Karpas-422 (cell line): ENCODE measurements at regions not wholly inside any gene's neighbourhood (a gene's known extent, or its start where the extent isn't known, plus 50 kb on each side); places are given as distances from the start of the nearest gene placed in this dataset.

Experiments
- DNase-seq: peaks from one replicate; pipeline ENCODE4 v3.0.0-alpha.2; 2015
- H2AFZ ChIP-seq: fragments of 200-600 bp; sonication (generic); 2 replicates; pipeline ENCODE4 v1.6.1; 2014; ENCODE audit warnings: antibody characterized with exemption, low read length, mixed read lengths
- H3K27ac ChIP-seq: fragments of 200-600 bp; sonication (generic); 2 replicates; pipeline ENCODE4 v1.5.1; 2014; ENCODE audit warnings: mild to moderate bottlenecking, low read length, moderate library complexity
- H3K27me3 ChIP-seq: fragments of 200-600 bp; sonication (generic); 2 replicates; pipeline ENCODE4 v1.6.1; 2014; ENCODE audit warnings: low read length, mixed read lengths
- H3K36me3 ChIP-seq: fragments of 200-600 bp; sonication (generic); 2 replicates; pipeline ENCODE4 v1.6.1; 2014; ENCODE audit warnings: low read length, mixed read lengths; ENCODE audit not compliant: insufficient read depth
- H3K4me1 ChIP-seq: fragments of 200-600 bp; sonication (generic); 2 replicates; pipeline ENCODE4 v1.6.1; 2014; ENCODE audit warnings: mild to moderate bottlenecking, low read length, mixed read lengths
- H3K4me2 ChIP-seq: fragments of 200-600 bp; sonication (generic); 2 replicates; pipeline ENCODE4 v1.6.1; 2014; ENCODE audit warnings: low read length, low read depth, mild to moderate bottlenecking; ENCODE audit not compliant: poor library complexity, severe bottlenecking
- H3K4me3 ChIP-seq: fragments of 200-600 bp; sonication (generic); 2 replicates; pipeline ENCODE4 v1.5.1; 2014; ENCODE audit warnings: mild to moderate bottlenecking, antibody characterized with exemption, low read length, mixed read lengths
- H3K79me2 ChIP-seq: fragments of 200-600 bp; sonication (generic); 2 replicates; pipeline ENCODE4 v1.6.1; 2014; ENCODE audit warnings: mild to moderate bottlenecking, low read length, mixed read lengths
- H3K9ac ChIP-seq: fragments of 200-600 bp; sonication (generic); 2 replicates; pipeline ENCODE4 v1.6.0; 2014; ENCODE audit warnings: low read length
- H3K9me2 ChIP-seq: fragments of 200-600 bp; sonication (generic), shearing (Covaris generic); replicated peaks from 2 replicates; pipeline ENCODE4 v1.6.0; 2014; ENCODE audit warnings: mild to moderate bottlenecking, low read length, moderate library complexity; ENCODE audit not compliant: insufficient read depth
- H3K9me3 ChIP-seq: fragments of 300-700, 200-600 bp; sonication (generic); 2 replicates; pipeline ENCODE4 v1.6.1; 2014; ENCODE audit warnings: low read length, mixed read lengths
- H4K20me1 ChIP-seq: fragments of 200-600 bp; sonication (generic); 2 replicates; pipeline ENCODE4 v1.6.1; 2014; ENCODE audit warnings: mild to moderate bottlenecking, antibody characterized with exemption, low read length, low read depth; ENCODE audit not compliant: insufficient read depth

GRCh38 chr7:94205529-94205928 is 189.2 kb upstream of the COL1A2 start:
- Histone ChIP-seq H3K4me1 (no peaks in the 10 kb centered on the region), H3K9ac (no peak overlapping the region), H3K4me2 (no peak overlapping the region), H3K27me3 (no peaks in the 10 kb centered on the region), H3K36me3 (no peaks in the 10 kb centered on the region), H2AFZ (no peak overlapping the region), H3K9me2 (no peaks in the 10 kb centered on the region), H4K20me1 (no peaks in the 10 kb centered on the region), H3K4me3 (no peak overlapping the region), H3K27ac (no peak overlapping the region), H3K79me2 (no peaks in the 10 kb centered on the region), H3K9me3 (no peaks in the 10 kb centered on the region)
- DNase-seq: no peak

GRCh38 chr7:94206295-94206694 is 188.4 kb upstream of the COL1A2 start:
- H3K27ac ChIP-seq: no peak overlapping the region

GRCh38 chr7:94212160-94212559 is 182.5 kb upstream of the COL1A2 start:
- Histone ChIP-seq H3K36me3 (no peaks in the 10 kb centered on the region), H2AFZ (no peak overlapping the region), H3K27me3 (no peaks in the 10 kb centered on the region), H3K4me3 (no peak overlapping the region), H3K4me1 (no peaks in the 10 kb centered on the region), H3K9ac (no peak overlapping the region), H3K79me2 (no peaks in the 10 kb centered on the region), H3K9me3 (no peaks in the 10 kb centered on the region), H3K9me2 (0 out of 2 replicates have a peak, but pooled peaks cover 4% of the 10 kb centered on the region), H3K27ac (no peak overlapping the region), H3K4me2 (no peak overlapping the region), H4K20me1 (no peaks in the 10 kb centered on the region)
- no peak for DNase-seq

More at GRCh38 chr7:94206295-94206694, 188.4 kb upstream of the COL1A2 start:
- Histone ChIP-seq H3K4me3 (no peak overlapping the region), H2AFZ (no peak overlapping the region), H3K9me2 (no peaks in the 10 kb centered on the region), H3K27me3 (no peaks in the 10 kb centered on the region), H4K20me1 (no peaks in the 10 kb centered on the region), H3K4me1 (no peaks in the 10 kb centered on the region), H3K9ac (no peak overlapping the region), H3K9me3 (no peaks in the 10 kb centered on the region), H3K4me2 (no peak overlapping the region), H3K79me2 (no peaks in the 10 kb centered on the region), H3K36me3 (no peaks in the 10 kb centered on the region)
- no peak for DNase-seq

GRCh38 chr7:94216944-94217461 is 177.7 kb upstream of the COL1A2 start:
- Histone ChIP-seq H3K4me1 (no peaks in the 10 kb centered on the region), H3K4me3 (no peak overlapping the region), H2AFZ (no peak overlapping the region), H3K4me2 (no peak overlapping the region), H3K9me3 (no peaks in the 10 kb centered on the region), H3K9me2 (0 out of 2 replicates have a peak, but pooled peaks cover 4% of the 10 kb centered on the region), H3K9ac (no peak overlapping the region), H3K27ac (no peak overlapping the region), H3K27me3 (no peaks in the 10 kb centered on the region), H3K36me3 (no peaks in the 10 kb centered on the region), H4K20me1 (no peaks in the 10 kb centered on the region), H3K79me2 (no peaks in the 10 kb centered on the region)
- DNase-seq: no peak

GRCh38 chr7:94217766-94218165 is 176.9 kb upstream of the COL1A2 start:
- no peak overlapping the region for H3K4me3 ChIP-seq
- no peaks in the 10 kb centered on the region for H4K20me1 ChIP-seq
- H3K4me1 ChIP-seq: no peaks in the 10 kb centered on the region
- no peaks in the 10 kb centered on the region for H3K27me3 ChIP-seq
- H3K27ac ChIP-seq: no peak overlapping the region
- H3K79me2 ChIP-seq: no peaks in the 10 kb centered on the region
- no peaks in the 10 kb centered on the region for H3K9me3 ChIP-seq
- H3K4me2 ChIP-seq: no peak overlapping the region
- DNase-seq: no peak
- H3K9me2 ChIP-seq: 0 out of 2 replicates have a peak, but pooled peaks cover 4% of the 10 kb centered on the region
- no peak overlapping the region for H2AFZ ChIP-seq
- H3K9ac ChIP-seq: no peak overlapping the region
- H3K36me3 ChIP-seq: no peaks in the 10 kb centered on the region

GRCh38 chr7:94222516-94222915 is 172.2 kb upstream of the COL1A2 start:
- H3K9me3 ChIP-seq: no peaks in the 10 kb centered on the region
- H3K27ac ChIP-seq: no peak overlapping the region
- no peak for DNase-seq
- H3K4me1 ChIP-seq: no peaks in the 10 kb centered on the region
- no peak overlapping the region for H3K4me2 ChIP-seq
- H3K9ac ChIP-seq: no peak overlapping the region
- H3K27me3 ChIP-seq: no peaks in the 10 kb centered on the region
- H4K20me1 ChIP-seq: no peaks in the 10 kb centered on the region
- H3K4me3 ChIP-seq: no peak overlapping the region
- no peaks in the 10 kb centered on the region for H3K36me3 ChIP-seq
- no peaks in the 10 kb centered on the region for H3K79me2 ChIP-seq
- H2AFZ ChIP-seq: no peak overlapping the region
- no peaks in the 10 kb centered on the region for H3K9me2 ChIP-seq

- H3K9me3 ChIP-seq: no peaks in the 10 kb centered on the region
- H2AFZ ChIP-seq: no peak overlapping the region
- no peaks in the 10 kb centered on the region for H3K4me1 ChIP-seq
- no peaks in the 10 kb centered on the region for H4K20me1 ChIP-seq
- H3K27ac ChIP-seq: no peak overlapping the region
- H3K9me2 ChIP-seq: no peaks in the 10 kb centered on the region
- no peaks in the 10 kb centered on the region for H3K79me2 ChIP-seq
- H3K4me2 ChIP-seq: no peak overlapping the region
- no peaks in the 10 kb centered on the region for H3K36me3 ChIP-seq
- H3K4me3 ChIP-seq: no peak overlapping the region
- no peak overlapping the region for H3K9ac ChIP-seq
- no peak for DNase-seq
- H3K27me3 ChIP-seq: no peaks in the 10 kb centered on the region
These were observed 171.2 kb upstream of the COL1A2 start for GRCh38 chr7:94223375-94224084.

- no peak overlapping the region for H3K27ac ChIP-seq
- H3K36me3 ChIP-seq: no peaks in the 10 kb centered on the region
- H3K9me3 ChIP-seq: no peaks in the 10 kb centered on the region
- H3K9me2 ChIP-seq: no peaks in the 10 kb centered on the region
- no peaks in the 10 kb centered on the region for H4K20me1 ChIP-seq
- H3K79me2 ChIP-seq: no peaks in the 10 kb centered on the region
- no peaks in the 10 kb centered on the region for H3K4me1 ChIP-seq
- H3K4me2 ChIP-seq: no peak overlapping the region
- H3K4me3 ChIP-seq: no peak overlapping the region
- no peak for DNase-seq
- no peaks in the 10 kb centered on the region for H3K27me3 ChIP-seq
- H2AFZ ChIP-seq: no peak overlapping the region
- H3K9ac ChIP-seq: no peak overlapping the region
These were observed 166.5 kb upstream of the COL1A2 start for GRCh38 chr7:94228223-94228622.
